ENCODE measurements at regions not wholly inside any gene's neighbourhood (a gene's known extent, or its start where the extent isn't known, plus 50 kb on each side); places are given as distances from the start of the nearest gene placed in this dataset.

- POLR2A ChIA-PET, result no interaction called here
These were observed 64.2 kb upstream of the IFNG-AS1 start for GRCh38 chr12:67925077-67925476.

GRCh38 chr12:67925552-67925951 lies 63.7 kb upstream of the IFNG-AS1 start:
- ChIA-PET POLR2A (no interaction called here), CTCF (no interaction called here)

More at GRCh38 chr12:67925077-67925476, 64.2 kb upstream of the IFNG-AS1 start:
- CTCF ChIA-PET, result no interaction called here

- POLR2A ChIA-PET, result no interaction called here
- CTCF ChIA-PET, result interaction anchor here (0.6 kb wide), 1 partner anchor 486 kb away, joined by 3 read pairs; no protein-coding TSS in a partner anchor
These were observed 63.2 kb upstream of the IFNG-AS1 start for GRCh38 chr12:67926063-67926462.

- POLR2A ChIA-PET, result no interaction called here
- CTCF ChIA-PET, result no interaction called here
These were observed 61.9 kb upstream of the IFNG-AS1 start for GRCh38 chr12:67927324-67927723.

- CTCF ChIA-PET, result no interaction called here
- POLR2A ChIA-PET, result no interaction called here
These were observed 61.4 kb upstream of the IFNG-AS1 start for GRCh38 chr12:67927815-67928214.

- CTCF ChIA-PET, result no interaction called here
These were observed 60.4 kb upstream of the IFNG-AS1 start for GRCh38 chr12:67928621-67929383.

GRCh38 chr12:67929384-67929772 lies 59.9 kb upstream of the IFNG-AS1 start:
- POLR2A ChIA-PET, result no interaction called here
- CTCF ChIA-PET, result no interaction called here

More at GRCh38 chr12:67928621-67929383, 60.4 kb upstream of the IFNG-AS1 start:
- POLR2A ChIA-PET, result no interaction called here

- CTCF ChIA-PET, result no interaction called here
- POLR2A ChIA-PET, result no interaction called here
These were observed 51.4 kb upstream of the IFNG-AS1 start for GRCh38 chr12:67937822-67938221.
